AG10803 (cell line): ENCODE measurements at regions not wholly inside any gene's neighbourhood (a gene's known extent, or its start where the extent isn't known, plus 50 kb on each side); places are given as distances from the start of the nearest gene placed in this dataset.

ENCODE experiments used
- DNase-seq: peaks from one replicate; pipeline ENCODE4 v3.0.0; 2010; ENCODE audit warnings: low read depth
- H3K4me3 ChIP-seq: 2 replicates; pipeline ENCODE4 v1.5.1; 2011; ENCODE audit warnings: mild to moderate bottlenecking, low read length, control low read depth
- CTCF ChIP-seq: conservative IDR thresholded peaks from 2 replicates; pipeline ENCODE4 v1.5.1; 2011; ENCODE audit warnings: mild to moderate bottlenecking, low read length, control low read depth, inconsistent platforms

GRCh38 chr17:70407506-70407905 is 238.2 kb downstream of the KCNJ2 start:
- no peak for DNase-seq
- TF ChIP-seq CTCF, result no peak
- no peak overlapping the region for H3K4me3 ChIP-seq

GRCh38 chr17:70408768-70409167 is 239.4 kb downstream of the KCNJ2 start:
- TF ChIP-seq CTCF, result no peak
- no peak for DNase-seq
- no peak overlapping the region for H3K4me3 ChIP-seq

GRCh38 chr17:70414300-70414699 is 245.0 kb downstream of the KCNJ2 start:
- no peak for TF ChIP-seq CTCF
- DNase-seq, result no peak
- no peak overlapping the region for H3K4me3 ChIP-seq

DNA sequence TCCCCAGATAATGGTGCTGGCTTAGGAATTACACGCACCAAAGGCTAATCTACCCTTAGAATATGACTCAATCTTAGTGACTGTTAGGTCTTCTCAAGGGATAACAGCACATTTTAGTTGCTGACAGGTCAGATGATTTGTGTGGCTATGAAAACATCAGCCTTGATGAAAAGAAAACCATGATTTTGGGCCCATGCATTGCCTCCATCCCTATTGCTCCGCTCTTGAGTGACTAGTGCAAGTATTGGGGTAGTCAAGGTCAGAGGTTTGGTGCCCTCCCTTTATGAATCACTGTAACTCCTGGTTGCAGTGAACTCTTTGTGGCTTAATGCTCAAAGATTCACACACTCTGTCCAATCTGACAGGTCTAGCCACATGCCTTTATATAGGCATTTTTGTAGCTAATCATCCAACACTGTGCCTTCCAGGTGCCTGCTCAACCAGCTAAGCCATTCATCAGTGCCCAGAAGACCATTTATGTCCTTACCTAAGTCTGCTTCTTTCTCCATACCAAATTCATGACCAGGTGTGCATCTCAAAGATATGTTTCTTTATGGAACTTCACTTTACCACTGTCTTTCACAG is 251.6 kb downstream of the KCNJ2 start:
- no peak overlapping the region for H3K4me3 ChIP-seq
- no peak for DNase-seq

GRCh38 chr17:70422862-70423261 is 253.5 kb downstream of the KCNJ2 start:
- DNase-seq, result no peak

More for the DNA sequence above, 251.6 kb downstream of the KCNJ2 start:
- no peak for TF ChIP-seq CTCF

GRCh38 chr17:70423562-70423961 is 254.2 kb downstream of the KCNJ2 start:
- no peak overlapping the region for H3K4me3 ChIP-seq
- DNase-seq, result no peak
- no peak for TF ChIP-seq CTCF

More at GRCh38 chr17:70422862-70423261, 253.5 kb downstream of the KCNJ2 start:
- TF ChIP-seq CTCF, result no peak
- no peak overlapping the region for H3K4me3 ChIP-seq

- no peak for DNase-seq
- TF ChIP-seq CTCF, result no peak
- no peak overlapping the region for H3K4me3 ChIP-seq
Observed at GRCh38 chr17:70426752-70427151, 257.4 kb downstream of the KCNJ2 start.
